Ectodermal cell (in vitro differentiated cells): ENCODE measurements at regions not wholly inside any gene's neighbourhood (a gene's known extent, or its start where the extent isn't known, plus 50 kb on each side); places are given as distances from the start of the nearest gene placed in this dataset.

Experiments used
- H3K27ac ChIP-seq: 2 replicates; pipeline ENCODE4 v1.7.0; 2013; ENCODE audit warnings: mild to moderate bottlenecking, low read depth, low read length; ENCODE audit not compliant: insufficient read depth, poor library complexity, severe bottlenecking
- H3K27me3 ChIP-seq: 2 replicates; pipeline ENCODE4 v1.7.0; 2013; ENCODE audit warnings: mild to moderate bottlenecking, low read length; ENCODE audit not compliant: insufficient read depth, control insufficient read depth, poor library complexity, severe bottlenecking
- H3K36me3 ChIP-seq: one replicate; pipeline ENCODE4 v1.7.0; 2013; ENCODE audit warnings: low read length; ENCODE audit not compliant: control insufficient read depth, insufficient read depth
- H3K4me1 ChIP-seq: one replicate; pipeline ENCODE4 v1.7.0; 2013; ENCODE audit warnings: low read length; ENCODE audit not compliant: control insufficient read depth, insufficient read depth
- H3K4me3 ChIP-seq: 2 replicates; pipeline ENCODE4 v1.7.0; 2013; ENCODE audit warnings: low read depth, low read length, control low read depth; ENCODE audit not compliant: insufficient read depth
- H3K9me3 ChIP-seq: 2 replicates; pipeline ENCODE4 v1.7.0; 2013; ENCODE audit warnings: mild to moderate bottlenecking, low read length, moderate library complexity; ENCODE audit not compliant: control insufficient read depth
- WGBS, 2 experiments: methylation state at CpG; one replicate each; pipeline ENCODE4 v1.1.7; 2013; ENCODE audit warnings: missing lambda C conversion rate in 2 of 2; 5-methylcytosine and 5-hydroxymethylcytosine counted together

GRCh38 chr11:23022854-23023253, 162.6 kb upstream of the CCDC179 start:
- Histone ChIP-seq H3K4me1 (no peaks in the 10 kb centered on the region), H3K27ac (no peak overlapping the region), H3K9me3 (no peaks in the 10 kb centered on the region), H3K36me3 (no peaks in the 10 kb centered on the region), H3K4me3 (no peak overlapping the region), H3K27me3 (no peaks in the 10 kb centered on the region)
- 84 to 91% methylated on average over 3 of the region's 3 CpGs for WGBS, 2 experiments

- Histone ChIP-seq H3K27me3 (no peaks in the 10 kb centered on the region), H3K36me3 (no peaks in the 10 kb centered on the region), H3K27ac (no peak overlapping the region), H3K4me3 (no peak overlapping the region), H3K9me3 (no peaks in the 10 kb centered on the region), H3K4me1 (no peaks in the 10 kb centered on the region)
- WGBS, 2 experiments: 77 to 92% methylated on average over 1 to 2 of the region's 2 CpGs
Observed at GRCh38 chr11:23023319-23023718, 163.0 kb upstream of the CCDC179 start.

- H3K27me3 ChIP-seq: no peaks in the 10 kb centered on the region
- H3K27ac ChIP-seq: no peak overlapping the region
- H3K4me1 ChIP-seq: no peaks in the 10 kb centered on the region
- no peaks in the 10 kb centered on the region for H3K9me3 ChIP-seq
- 88 to 91% methylated on average over 3 of the region's 3 CpGs for WGBS, 2 experiments
- no peak overlapping the region for H3K4me3 ChIP-seq
- H3K36me3 ChIP-seq: no peaks in the 10 kb centered on the region
Observed at GRCh38 chr11:23041001-23041503, 180.8 kb upstream of the CCDC179 start.

- Histone ChIP-seq H3K27me3 (no peaks in the 10 kb centered on the region), H3K9me3 (no peaks in the 10 kb centered on the region), H3K27ac (no peak overlapping the region), H3K4me3 (no peak overlapping the region), H3K36me3 (no peaks in the 10 kb centered on the region), H3K4me1 (no peaks in the 10 kb centered on the region)
Observed at GRCh38 chr11:23058656-23059055, 198.4 kb upstream of the CCDC179 start.

DNA sequence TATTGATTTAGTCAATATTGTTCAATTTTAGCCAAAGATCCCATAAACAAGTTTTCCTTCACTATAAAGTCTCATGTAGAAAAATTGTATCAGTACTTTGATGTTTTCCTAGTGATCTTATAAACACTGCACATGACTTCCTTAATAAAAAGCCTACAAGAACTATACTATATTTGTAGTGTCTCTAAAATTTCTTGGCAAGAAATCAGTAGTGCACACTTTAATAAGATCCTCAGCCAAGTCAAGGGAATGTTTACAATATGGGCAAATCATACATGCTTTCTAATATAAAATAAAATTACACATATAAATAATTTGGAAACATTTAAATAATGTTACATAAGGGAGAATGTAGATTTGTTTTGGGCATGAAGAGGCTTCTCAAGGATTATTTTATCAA, 203.0 kb upstream of the CCDC179 start:
- H3K36me3 ChIP-seq: no peaks in the 10 kb centered on the region
- H3K4me1 ChIP-seq: no peaks in the 10 kb centered on the region
- H3K9me3 ChIP-seq: no peaks in the 10 kb centered on the region
- no peak overlapping the region for H3K27ac ChIP-seq
- no peaks in the 10 kb centered on the region for H3K27me3 ChIP-seq
- H3K4me3 ChIP-seq: no peak overlapping the region

GRCh38 chr11:23078289-23078971, 218.2 kb upstream of the CCDC179 start:
- no peak overlapping the region for H3K4me3 ChIP-seq
- H3K27ac ChIP-seq: no peak overlapping the region
- H3K4me1 ChIP-seq: no peaks in the 10 kb centered on the region
- H3K36me3 ChIP-seq: no peaks in the 10 kb centered on the region
- no peaks in the 10 kb centered on the region for H3K9me3 ChIP-seq
- H3K27me3 ChIP-seq: no peaks in the 10 kb centered on the region
- WGBS, 2 experiments: 89 to 95% methylated on average over 4 to 5 of the region's 5 CpGs

- H3K4me1 ChIP-seq: no peaks in the 10 kb centered on the region
- WGBS, 2 experiments: 89 to 98% methylated on average over 2 of the region's 3 CpGs
- no peak overlapping the region for H3K27ac ChIP-seq
- H3K27me3 ChIP-seq: no peaks in the 10 kb centered on the region
- no peaks in the 10 kb centered on the region for H3K36me3 ChIP-seq
- no peak overlapping the region for H3K4me3 ChIP-seq
- H3K9me3 ChIP-seq: no peaks in the 10 kb centered on the region
Observed at GRCh38 chr11:23079382-23079813, 219.1 kb upstream of the CCDC179 start.

DNA sequence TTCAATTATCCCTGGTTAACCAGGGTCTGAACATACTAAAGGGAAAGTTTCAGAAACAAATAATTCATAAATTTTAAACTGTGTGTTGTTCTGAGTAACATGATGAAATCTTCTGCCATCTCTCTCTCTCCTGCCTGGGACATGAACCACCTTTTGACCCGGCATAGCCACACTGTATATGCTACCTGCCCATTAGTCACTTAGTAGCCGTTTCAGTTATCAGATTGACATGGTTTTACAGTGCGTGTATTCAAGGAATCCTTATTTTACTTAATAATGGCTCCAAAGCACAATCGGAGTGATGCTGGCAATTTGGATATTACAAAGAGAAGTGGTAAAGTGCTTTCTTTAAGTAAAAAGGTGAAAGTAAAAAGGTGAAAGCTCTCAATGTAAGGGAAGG, 227.1 kb upstream of the CCDC179 start:
- H3K4me3 ChIP-seq: no peak overlapping the region
- no peaks in the 10 kb centered on the region for H3K9me3 ChIP-seq
- no peaks in the 10 kb centered on the region for H3K36me3 ChIP-seq
- H3K27ac ChIP-seq: no peak overlapping the region
- H3K27me3 ChIP-seq: no peaks in the 10 kb centered on the region
- no peaks in the 10 kb centered on the region for H3K4me1 ChIP-seq
- 95% methylated on average over 3 to 4 of the region's 4 CpGs for WGBS, 2 experiments

- H3K9me3 ChIP-seq: no peaks in the 10 kb centered on the region
- H3K4me1 ChIP-seq: no peaks in the 10 kb centered on the region
- no peaks in the 10 kb centered on the region for H3K36me3 ChIP-seq
- H3K27ac ChIP-seq: no peak overlapping the region
- H3K27me3 ChIP-seq: no peaks in the 10 kb centered on the region
- WGBS, 2 experiments: 82 to 87% methylated on average over 1 to 2 of the region's 2 CpGs
- no peak overlapping the region for H3K4me3 ChIP-seq
Observed at GRCh38 chr11:23090659-23091058, 230.4 kb upstream of the CCDC179 start.

DNA sequence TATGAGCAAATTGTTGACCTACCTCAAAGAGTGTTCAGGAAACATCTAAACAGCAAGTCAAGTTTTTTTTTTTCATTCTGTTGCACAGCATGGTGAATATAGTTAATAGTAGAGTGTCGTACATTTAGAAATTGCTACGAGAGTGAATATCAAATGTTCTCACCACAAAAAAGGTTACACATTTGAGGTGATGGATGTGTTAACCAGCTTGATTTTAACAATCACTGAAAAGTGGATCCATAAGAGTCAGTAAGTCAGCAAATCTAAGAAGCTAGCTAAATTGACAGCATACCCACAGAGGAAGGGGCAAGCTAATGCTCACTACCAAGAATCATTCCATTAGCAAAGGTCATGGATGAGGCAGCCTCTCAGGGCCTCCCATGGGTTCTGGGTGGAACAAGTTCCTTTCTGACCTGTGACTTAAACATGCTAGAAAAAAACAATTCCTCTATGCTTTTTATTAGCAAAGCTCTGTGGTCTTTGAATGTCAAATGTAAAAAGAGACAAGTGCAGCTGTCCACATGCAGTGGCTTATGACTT, 235.4 kb upstream of the CCDC179 start:
- Histone ChIP-seq H3K36me3 (no peaks in the 10 kb centered on the region), H3K4me1 (no peaks in the 10 kb centered on the region), H3K4me3 (no peak overlapping the region), H3K9me3 (no peaks in the 10 kb centered on the region), H3K27ac (no peak overlapping the region), H3K27me3 (no peaks in the 10 kb centered on the region)
- WGBS, 2 experiments: 100% methylated on average over 2 of the region's 2 CpGs
